Hepatocyte (in vitro differentiated cells): ENCODE measurements at regions not wholly inside any gene's neighbourhood (a gene's known extent, or its start where the extent isn't known, plus 50 kb on each side); places are given as distances from the start of the nearest gene placed in this dataset.

Experiments
- CTCF ChIP-seq: fragments of 200-600 bp; sonication (generic); IDR thresholded peaks from 2 replicates; pipeline ENCODE4 v1.5.1; 2016; ENCODE audit warnings: antibody characterized with exemption, mild to moderate bottlenecking; ENCODE audit not compliant: poor library complexity
- EZH2phosphoT487 ChIP-seq: fragments of 200-600 bp; sonication (generic); IDR thresholded peaks from one replicate; pipeline ENCODE4 v1.6.1; 2018; ENCODE audit warnings: antibody characterized with exemption, mild to moderate bottlenecking, low read depth, moderate library complexity; ENCODE audit not compliant: unreplicated experiment, severe bottlenecking

- TF ChIP-seq CTCF = no peak
- no peak for TF ChIP-seq EZH2phosphoT487
Measured at GRCh38 chr15:69675731-69676130, 223.1 kb downstream of the RPLP1 start.
